CD14-positive monocyte (primary cell): ENCODE measurements at regions not wholly inside any gene's neighbourhood (a gene's known extent, or its start where the extent isn't known, plus 50 kb on each side); places are given as distances from the start of the nearest gene placed in this dataset.

Source experiments
- DNase-seq, 3 donors: peaks; one replicate each; pipeline ENCODE4 v3.0.0-alpha.2; 2011 to 2022
- H2AFZ ChIP-seq: 2 replicates; pipeline ENCODE4 v1.6.0; 2012; ENCODE audit warnings: mild to moderate bottlenecking, low read depth, low read length, inconsistent platforms; ENCODE audit not compliant: insufficient read depth, poor library complexity, severe bottlenecking
- H3K27ac ChIP-seq, 2 donors: 1 replicate in 1 of 2; 2 replicates in 1 of 2; pipeline ENCODE4 v1.5.1; 2012 to 2013; ENCODE audit warnings: low read length in 2 of 2, control low read depth in 1 of 2, inconsistent platforms in 1 of 2, low read depth in 1 of 2, mild to moderate bottlenecking in 1 of 2
- H3K27me3 ChIP-seq, 2 donors: one replicate each; pipeline versions ENCODE4 v1.6.0 to v1.6.1; 2011 to 2013; ENCODE audit warnings: low read length in 2 of 2; ENCODE audit not compliant: control insufficient read depth in 2 of 2, insufficient read depth in 2 of 2
- H3K36me3 ChIP-seq, 2 donors: replicated peaks in 1 of 2; 1 replicate in 1 of 2; 2 replicates in 1 of 2; pipeline versions ENCODE4 v1.5.1 to v1.6.1; 2012 to 2013; ENCODE audit warnings: low read length in 2 of 2, control low read depth in 1 of 2, inconsistent platforms in 1 of 2, mild to moderate bottlenecking in 1 of 2; ENCODE audit not compliant: insufficient read depth in 2 of 2, control insufficient read depth in 1 of 2
- H3K4me1 ChIP-seq, 2 donors: 1 replicate in 1 of 2; 2 replicates in 1 of 2; pipeline versions ENCODE4 v1.5.1 to v1.6.1; 2012 to 2013; ENCODE audit warnings: low read length in 2 of 2, control low read depth in 1 of 2, inconsistent platforms in 1 of 2, mild to moderate bottlenecking in 1 of 2, moderate library complexity in 1 of 2; ENCODE audit not compliant: insufficient read depth in 2 of 2, control insufficient read depth in 1 of 2
- H3K4me2 ChIP-seq: replicated peaks from 2 replicates; pipeline ENCODE3; 2012; ENCODE audit warnings: low read length, moderate library complexity, mild to moderate bottlenecking; ENCODE audit not compliant: poor library complexity, severe bottlenecking; ENCODE audit errors: extremely low read depth
- H3K4me3 ChIP-seq, 3 experiments: fragments of 200-600 bp in 1 of 3; sonication (generic) in 1 of 3; replicated peaks in 1 of 3; 1 replicate in 2 of 3; 2 replicates in 1 of 3; pipeline ENCODE4 v1.5.1; 2011 to 2013; ENCODE audit warnings: low read length in 3 of 3, mild to moderate bottlenecking in 3 of 3, control low read depth in 2 of 3, low read depth in 2 of 3, inconsistent platforms in 1 of 3, moderate library complexity in 1 of 3
- H3K79me2 ChIP-seq: 2 replicates; pipeline ENCODE4 v1.6.0; 2012; ENCODE audit warnings: mild to moderate bottlenecking, control low read depth, inconsistent platforms, low read length, moderate library complexity; ENCODE audit not compliant: insufficient read depth
- H3K9ac ChIP-seq: 2 replicates; pipeline ENCODE4 v1.6.0; 2017; ENCODE audit warnings: low read length, mild to moderate bottlenecking; ENCODE audit not compliant: insufficient read depth, poor library complexity, severe bottlenecking
- H3K9me3 ChIP-seq, 2 donors: replicated peaks in 1 of 2; 1 replicate in 1 of 2; 2 replicates in 1 of 2; pipeline versions ENCODE4 v1.5.1 to v1.6.1; 2012 to 2013; ENCODE audit warnings: low read length in 2 of 2, control low read depth in 1 of 2; ENCODE audit not compliant: control insufficient read depth in 1 of 2, insufficient read depth in 1 of 2
- H4K20me1 ChIP-seq: 2 replicates; pipeline ENCODE4 v1.6.0; 2012; ENCODE audit warnings: mild to moderate bottlenecking, low read length, control low read depth, moderate library complexity; ENCODE audit not compliant: insufficient read depth
- H3K27ac Mint-ChIP-seq, 7 donors: one replicate each; pipeline ENCODE4 v1.8.0; 2020; ENCODE audit warnings: mild to moderate bottlenecking in 7 of 7, mixed read lengths in 7 of 7, moderate library complexity in 6 of 7, inconsistent platforms in 2 of 7
- H3K27me3 Mint-ChIP-seq, 3 donors: one replicate each; pipeline ENCODE4 v1.8.0; 2021 to 2022; ENCODE audit warnings: low read depth in 3 of 3, mild to moderate bottlenecking in 3 of 3, mixed read lengths in 3 of 3, moderate library complexity in 3 of 3, inconsistent platforms in 1 of 3
- H3K36me3 Mint-ChIP-seq, 2 donors: one replicate each; pipeline ENCODE4 v1.8.0; 2020; ENCODE audit warnings: mixed read lengths in 2 of 2, inconsistent platforms in 1 of 2, mild to moderate bottlenecking in 1 of 2
- H3K4me1 Mint-ChIP-seq: one replicate; pipeline ENCODE4 v1.8.0; 2020; ENCODE audit warnings: mild to moderate bottlenecking, mixed read lengths
- H3K4me3 Mint-ChIP-seq, 2 donors: one replicate each; pipeline ENCODE4 v1.8.0; 2020; ENCODE audit warnings: mild to moderate bottlenecking in 2 of 2, mixed read lengths in 2 of 2, moderate library complexity in 1 of 2
- H3K9me3 Mint-ChIP-seq, 7 donors: one replicate each; pipeline ENCODE4 v1.8.0; 2020 to 2022; ENCODE audit warnings: mixed read lengths in 7 of 7, mild to moderate bottlenecking in 6 of 7, moderate library complexity in 6 of 7, inconsistent platforms in 2 of 7
- CTCF ChIP-seq: fragments of 200-600 bp; IDR thresholded peaks from one replicate; pipeline ENCODE4 v1.8.0; 2022; ENCODE audit warnings: antibody characterized with exemption, mild to moderate bottlenecking
- WGBS: methylation state at CpG from one replicate; pipeline ENCODE4 v1.1.5; 2013; ENCODE audit warnings: missing lambda C conversion rate; ENCODE audit not compliant: insufficient coverage; 5-methylcytosine and 5-hydroxymethylcytosine counted together
- intact Hi-C, 2 donors: fragments of 100-400 bp; cut with micrococcal nuclease; formaldehyde crosslinking; loops; one replicate each; pipeline versions ENCODE4 v1.15.0 to v1.15.1; 2023

GRCh38 chr6:14464716-14465115, 347.1 kb downstream of the CD83 start:
- no peak for DNase-seq
- H3K4me3 Mint-ChIP-seq = no peak overlapping the region
- peaks cover 0 to 14% (median 2%) of the 10 kb centered on the region in 7 donors for H3K9me3 Mint-ChIP-seq
- Histone ChIP-seq H4K20me1 (no peaks in the 10 kb centered on the region), H3K27ac (no peak overlapping the region), H2AFZ (no peak overlapping the region), H3K9me3 (peaks cover 0 to 3% of the 10 kb centered on the region in 2 donors), H3K36me3 (no peaks in the 10 kb centered on the region), H3K79me2 (no peaks in the 10 kb centered on the region), H3K9ac (no peak overlapping the region), H3K4me2 (no peak overlapping the region), H3K4me1 (no peaks in the 10 kb centered on the region), H3K27me3 (no peaks in the 10 kb centered on the region), H3K4me3 (no peak overlapping the region)
- peaks cover 0 to 6% (median 4%) of the 10 kb centered on the region in 3 donors for H3K27me3 Mint-ChIP-seq
- H3K36me3 Mint-ChIP-seq = no peaks in the 10 kb centered on the region
- H3K27ac Mint-ChIP-seq = no peak overlapping the region
- peaks cover 9% of the 10 kb centered on the region for H3K4me1 Mint-ChIP-seq
- no peak for TF ChIP-seq CTCF
- intact Hi-C loops = no loop called here
- 100% methylated on average over 1 of the region's 2 CpGs for WGBS

- H3K27ac Mint-ChIP-seq = no peak overlapping the region
- Histone ChIP-seq H3K9ac (no peak overlapping the region), H3K4me1 (no peaks in the 10 kb centered on the region), H3K79me2 (no peaks in the 10 kb centered on the region), H3K4me2 (no peak overlapping the region), H3K27me3 (no peaks in the 10 kb centered on the region), H3K4me3 (no peak overlapping the region), H4K20me1 (no peaks in the 10 kb centered on the region), H3K27ac (no peak overlapping the region), H3K36me3 (no peaks in the 10 kb centered on the region), H2AFZ (no peak overlapping the region), H3K9me3 (peaks cover 0 to 3% of the 10 kb centered on the region in 2 donors)
- no peak overlapping the region for H3K4me3 Mint-ChIP-seq
- no peak for DNase-seq
- peaks cover 0 to 14% (median 2%) of the 10 kb centered on the region in 7 donors for H3K9me3 Mint-ChIP-seq
- no peak for TF ChIP-seq CTCF
- no peaks in the 10 kb centered on the region for H3K36me3 Mint-ChIP-seq
- H3K4me1 Mint-ChIP-seq = peaks cover 6% of the 10 kb centered on the region
- peaks cover 0 to 4% (median 2%) of the 10 kb centered on the region in 3 donors for H3K27me3 Mint-ChIP-seq
- intact Hi-C loops = no loop called here
- WGBS = 95% methylated on average over 4 of the region's 4 CpGs
These were observed 348.7 kb downstream of the CD83 start for GRCh38 chr6:14466278-14466677.
